ENCODE measurements at regions not wholly inside any gene's neighbourhood (a gene's known extent, or its start where the extent isn't known, plus 50 kb on each side); places are given as distances from the start of the nearest gene placed in this dataset.
"Not testable (repeated sequence)": the region's sequence is repeated elsewhere in the genome, so short reads cannot be mapped to it uniquely, and the experiment has no call there.

GRCh38 chr5:158049459-158049858, 190.5 kb upstream of the CLINT1 start:
- in situ Hi-C loops (cut with MboI) = no loop called here

GRCh38 chr5:158045696-158046095, 186.8 kb upstream of the CLINT1 start:
- no peaks in the 10 kb centered on the region for H3K9me3 ChIP-seq (ENCODE audit: low read depth)
- no peak overlapping the region for H3K27ac ChIP-seq
- H3K79me2 ChIP-seq (ENCODE audit: insufficient read depth) = no peaks in the 10 kb centered on the region
- no peak for TF ChIP-seq EZH2phosphoT487 (IDR thresholded peaks at IDR 0.05; ENCODE audit: insufficient read depth, low read depth)
- no peak for TF ChIP-seq EZH2 (IDR thresholded peaks at IDR 0.05; ENCODE audit: insufficient read depth, poor library complexity, severe bottlenecking)
- no peak for DNase-seq
- no peak overlapping the region for H3K4me3 ChIP-seq
- no peaks in the 10 kb centered on the region for H3K36me3 ChIP-seq (ENCODE audit: low read depth)
- H3K9me2 ChIP-seq (ENCODE audit: insufficient read depth) = no peaks in the 10 kb centered on the region
- in situ Hi-C loops (cut with MboI) = no loop called here
- WGBS, 2 experiments (ENCODE audit: low coverage in 1 of 2, low lambda C conversion rate in 2 of 2, missing lambda C conversion rate in 2 of 2) = 78 to 90% methylated on average over 1 of the region's 1 CpG
- peaks cover 8% of the 10 kb centered on the region for H3K4me1 ChIP-seq (ENCODE audit: insufficient read depth)
- no peaks in the 10 kb centered on the region; the same call in 1 of the 2 replicates for H3K27me3 ChIP-seq (replicated peaks; ENCODE audit: insufficient read depth)
- no peak overlapping the region for H3K4me2 ChIP-seq (ENCODE audit: unreplicated experiment)
- no peaks in the 10 kb centered on the region for H4K20me1 ChIP-seq (ENCODE audit: insufficient read depth)
- no peak overlapping the region for H2AFZ ChIP-seq
- H3K9ac ChIP-seq = no peak overlapping the region
- H3F3A ChIP-seq (ENCODE audit: insufficient read depth) = peaks cover 10% of the 10 kb centered on the region; the same call in 1 of the 2 replicates

More at GRCh38 chr5:158049459-158049858, 190.5 kb upstream of the CLINT1 start:
- H3K9me2 ChIP-seq (ENCODE audit: insufficient read depth) = no peaks in the 10 kb centered on the region
- H3K9ac ChIP-seq = no peak overlapping the region
- H3K4me1 ChIP-seq (ENCODE audit: insufficient read depth) = peaks cover 21% of the 10 kb centered on the region
- no peak overlapping the region for H3K4me2 ChIP-seq (ENCODE audit: unreplicated experiment)
- H2AFZ ChIP-seq = no peak overlapping the region
- H3K4me3 ChIP-seq = no peak overlapping the region
- H3K27ac ChIP-seq = no peak overlapping the region
- no peaks in the 10 kb centered on the region for H4K20me1 ChIP-seq (ENCODE audit: insufficient read depth)
- TF ChIP-seq EZH2phosphoT487 (IDR thresholded peaks at IDR 0.05; ENCODE audit: insufficient read depth, low read depth) (no peak), EZH2 (IDR thresholded peaks at IDR 0.05; ENCODE audit: insufficient read depth, poor library complexity, severe bottlenecking) (no peak)
- H3K27me3 ChIP-seq (replicated peaks; ENCODE audit: insufficient read depth) = no peaks in the 10 kb centered on the region; the same call in 1 of the 2 replicates
- WGBS, 2 experiments (ENCODE audit: low coverage in 1 of 2, low lambda C conversion rate in 2 of 2, missing lambda C conversion rate in 2 of 2) = 72 to 79% methylated on average over 1 of the region's 1 CpG
- H3K9me3 ChIP-seq (ENCODE audit: low read depth) = no peaks in the 10 kb centered on the region
- peaks cover 25% of the 10 kb centered on the region for H3F3A ChIP-seq (ENCODE audit: insufficient read depth)
- DNase-seq = no peak
- no peaks in the 10 kb centered on the region for H3K36me3 ChIP-seq (ENCODE audit: low read depth)
- H3K79me2 ChIP-seq (ENCODE audit: insufficient read depth) = no peaks in the 10 kb centered on the region

- no peak overlapping the region for H3K9ac ChIP-seq
- no peaks in the 10 kb centered on the region for H3K79me2 ChIP-seq (ENCODE audit: insufficient read depth)
- TF ChIP-seq EZH2 (IDR thresholded peaks at IDR 0.05; ENCODE audit: insufficient read depth, poor library complexity, severe bottlenecking) (no peak), EZH2phosphoT487 (IDR thresholded peaks at IDR 0.05; ENCODE audit: insufficient read depth, low read depth) (no peak)
- 20 to 28% methylated on average over 2 of the region's 2 CpGs for WGBS, 2 experiments (ENCODE audit: low coverage in 1 of 2, low lambda C conversion rate in 2 of 2, missing lambda C conversion rate in 2 of 2)
- H3F3A ChIP-seq (ENCODE audit: insufficient read depth) = peaks cover 14% of the 10 kb centered on the region; the same call in 1 of the 2 replicates
- H3K27me3 ChIP-seq (replicated peaks; ENCODE audit: insufficient read depth) = no peaks in the 10 kb centered on the region
- peak; percentile 54 for DNase-seq
- H3K27ac ChIP-seq = no peak overlapping the region
- H3K9me3 ChIP-seq (ENCODE audit: low read depth) = no peaks in the 10 kb centered on the region
- H3K36me3 ChIP-seq (ENCODE audit: low read depth) = no peaks in the 10 kb centered on the region
- no peak overlapping the region for H3K4me3 ChIP-seq
- no peak overlapping the region for H2AFZ ChIP-seq
- in situ Hi-C loops (cut with MboI) = no loop called here
- peaks cover 10% of the 10 kb centered on the region for H3K4me1 ChIP-seq (ENCODE audit: insufficient read depth)
- peak overlapping the region; percentile 6 for H3K4me2 ChIP-seq (ENCODE audit: unreplicated experiment)
- H3K9me2 ChIP-seq (ENCODE audit: insufficient read depth) = no peaks in the 10 kb centered on the region
- no peaks in the 10 kb centered on the region for H4K20me1 ChIP-seq (ENCODE audit: insufficient read depth)
Observed at GRCh38 chr5:158039911-158040347, 181.0 kb upstream of the CLINT1 start.

- H3K4me3 ChIP-seq = no peak overlapping the region
- TF ChIP-seq EZH2phosphoT487 (IDR thresholded peaks at IDR 0.05; ENCODE audit: insufficient read depth, low read depth) (no peak), EZH2 (IDR thresholded peaks at IDR 0.05; ENCODE audit: insufficient read depth, poor library complexity, severe bottlenecking) (no peak)
- no peaks in the 10 kb centered on the region for H3K36me3 ChIP-seq (ENCODE audit: low read depth)
- no peak overlapping the region for H3K9ac ChIP-seq
- peaks cover 10% of the 10 kb centered on the region for H3K4me1 ChIP-seq (ENCODE audit: insufficient read depth)
- no peak overlapping the region for H2AFZ ChIP-seq
- H3K79me2 ChIP-seq (ENCODE audit: insufficient read depth) = no peaks in the 10 kb centered on the region
- no peaks in the 10 kb centered on the region for H4K20me1 ChIP-seq (ENCODE audit: insufficient read depth)
- no peaks in the 10 kb centered on the region for H3K27me3 ChIP-seq (replicated peaks; ENCODE audit: insufficient read depth)
- peaks cover 14% of the 10 kb centered on the region; the same call in 1 of the 2 replicates for H3F3A ChIP-seq (ENCODE audit: insufficient read depth)
- no peak overlapping the region for H3K27ac ChIP-seq
- 0 to 5% methylated on average over 1 of the region's 1 CpG for WGBS, 2 experiments (ENCODE audit: low coverage in 1 of 2, low lambda C conversion rate in 2 of 2, missing lambda C conversion rate in 2 of 2)
- no peak for DNase-seq
- no peaks in the 10 kb centered on the region for H3K9me3 ChIP-seq (ENCODE audit: low read depth)
- no peaks in the 10 kb centered on the region for H3K9me2 ChIP-seq (ENCODE audit: insufficient read depth)
- in situ Hi-C loops (cut with MboI) = no loop called here
- no peak overlapping the region for H3K4me2 ChIP-seq (ENCODE audit: unreplicated experiment)
Observed at GRCh38 chr5:158039441-158039840, 180.5 kb upstream of the CLINT1 start.

GRCh38 chr5:158036983-158037595, 178.1 kb upstream of the CLINT1 start:
- H4K20me1 ChIP-seq (ENCODE audit: insufficient read depth); H3K4me3 ChIP-seq; H3K36me3 ChIP-seq (ENCODE audit: low read depth); H3K27me3 ChIP-seq (replicated peaks; ENCODE audit: insufficient read depth); DNase-seq; H3K9me3 ChIP-seq (ENCODE audit: low read depth); H3K9ac ChIP-seq; H3K27ac ChIP-seq; in situ Hi-C loops (cut with MboI); H2AFZ ChIP-seq; H3K4me2 ChIP-seq (ENCODE audit: unreplicated experiment); H3K79me2 ChIP-seq (ENCODE audit: insufficient read depth); H3K9me2 ChIP-seq (ENCODE audit: insufficient read depth): not testable (repeated sequence)
- Histone ChIP-seq H3F3A (ENCODE audit: insufficient read depth) (peaks cover 14% of the 10 kb centered on the region; the same call in 1 of the 2 replicates), H3K4me1 (ENCODE audit: insufficient read depth) (peaks cover 10% of the 10 kb centered on the region)
- WGBS, 2 experiments (ENCODE audit: low coverage in 1 of 2, low lambda C conversion rate in 2 of 2, missing lambda C conversion rate in 2 of 2) = 91 to 93% methylated on average over 8 to 19 of the region's 31 CpGs

GRCh38 chr5:158034586-158034985, 175.6 kb upstream of the CLINT1 start:
- H3K4me1 ChIP-seq (ENCODE audit: insufficient read depth); H3K9me3 ChIP-seq (ENCODE audit: low read depth); in situ Hi-C loops (cut with MboI): not testable (repeated sequence)

More at GRCh38 chr5:158034586-158034985, 175.6 kb upstream of the CLINT1 start:
- not testable (repeated sequence) for H2AFZ ChIP-seq; H3K9me2 ChIP-seq (ENCODE audit: insufficient read depth); DNase-seq; H3K36me3 ChIP-seq (ENCODE audit: low read depth); H3K4me3 ChIP-seq; H3K9ac ChIP-seq; H3K27ac ChIP-seq; H3K4me2 ChIP-seq (ENCODE audit: unreplicated experiment); H3F3A ChIP-seq (ENCODE audit: insufficient read depth); H3K79me2 ChIP-seq (ENCODE audit: insufficient read depth); H4K20me1 ChIP-seq (ENCODE audit: insufficient read depth)
- H3K27me3 ChIP-seq (replicated peaks; ENCODE audit: insufficient read depth) = peaks cover 18% of the 10 kb centered on the region; the same call in 1 of the 2 replicates
- 61 to 62% methylated on average over 6 of the region's 6 CpGs for WGBS, 2 experiments (ENCODE audit: low coverage in 1 of 2, low lambda C conversion rate in 2 of 2, missing lambda C conversion rate in 2 of 2)

All from GM23248 (cell line).